K562 (cell line): ENCODE measurements at regions not wholly inside any gene's neighbourhood (a gene's known extent, or its start where the extent isn't known, plus 50 kb on each side); places are given as distances from the start of the nearest gene placed in this dataset.
"Not testable (repeated sequence)": the region's sequence is repeated elsewhere in the genome, so short reads cannot be mapped to it uniquely, and the experiment has no call there.

Source experiments
- KLF13 ChIP-seq: fragments of 450-650 bp; IDR thresholded peaks from 2 replicates; pipeline ENCODE4 v1.6.1; 2016; ENCODE audit warnings: missing genetic modification characterization, low read depth, mild to moderate bottlenecking, missing compliant biosample characterization, moderate library complexity, borderline replicate concordance
- TAF1 ChIP-seq: IDR thresholded peaks from 2 replicates; pipeline ENCODE4 v1.6.1; 2011; ENCODE audit warnings: mild to moderate bottlenecking, low read length, moderate library complexity; ENCODE audit not compliant: insufficient read depth, control insufficient read depth, severe bottlenecking; ENCODE audit errors: extremely low read depth
- ZFP1 ChIP-seq: fragments of 450-650 bp; formaldehyde crosslinking; IDR thresholded peaks from 2 replicates; pipeline ENCODE4 v1.4.0; 2020; ENCODE audit warnings: mild to moderate bottlenecking, mixed read lengths
- ZNF12 ChIP-seq: sonication (generic); formaldehyde crosslinking; IDR thresholded peaks from 2 replicates; pipeline ENCODE4 v1.4.0; 2020; ENCODE audit warnings: mild to moderate bottlenecking, missing genetic modification reagents
- ZNF24 ChIP-seq: fragments of 450-650 bp; IDR thresholded peaks from 2 replicates; pipeline ENCODE4 v1.6.1; 2016
- TF ChIP-seq, protein P1 (sequence below), 3 experiments: IDR thresholded peaks in 2 of 3; conservative IDR thresholded peaks in 1 of 3; 2 replicates each; pipeline ENCODE4 v1.5.1; 2011 to 2012; ENCODE audit warnings: low read length in 3 of 3, mild to moderate bottlenecking in 3 of 3, control low read depth in 2 of 3, improper control_type of control experiment in 1 of 3, inconsistent platforms in 1 of 3, low read depth in 1 of 3, mixed read lengths in 1 of 3, moderate library complexity in 1 of 3; ENCODE audit not compliant: insufficient read depth in 2 of 3
- TF ChIP-seq, protein P2 (sequence below): fragments of 450-650 bp; conservative IDR thresholded peaks from 2 replicates; pipeline ENCODE4 v1.6.1; 2016; ENCODE audit warnings: missing genetic modification characterization, low read depth, mild to moderate bottlenecking, control low read depth, missing compliant biosample characterization

DNA sequence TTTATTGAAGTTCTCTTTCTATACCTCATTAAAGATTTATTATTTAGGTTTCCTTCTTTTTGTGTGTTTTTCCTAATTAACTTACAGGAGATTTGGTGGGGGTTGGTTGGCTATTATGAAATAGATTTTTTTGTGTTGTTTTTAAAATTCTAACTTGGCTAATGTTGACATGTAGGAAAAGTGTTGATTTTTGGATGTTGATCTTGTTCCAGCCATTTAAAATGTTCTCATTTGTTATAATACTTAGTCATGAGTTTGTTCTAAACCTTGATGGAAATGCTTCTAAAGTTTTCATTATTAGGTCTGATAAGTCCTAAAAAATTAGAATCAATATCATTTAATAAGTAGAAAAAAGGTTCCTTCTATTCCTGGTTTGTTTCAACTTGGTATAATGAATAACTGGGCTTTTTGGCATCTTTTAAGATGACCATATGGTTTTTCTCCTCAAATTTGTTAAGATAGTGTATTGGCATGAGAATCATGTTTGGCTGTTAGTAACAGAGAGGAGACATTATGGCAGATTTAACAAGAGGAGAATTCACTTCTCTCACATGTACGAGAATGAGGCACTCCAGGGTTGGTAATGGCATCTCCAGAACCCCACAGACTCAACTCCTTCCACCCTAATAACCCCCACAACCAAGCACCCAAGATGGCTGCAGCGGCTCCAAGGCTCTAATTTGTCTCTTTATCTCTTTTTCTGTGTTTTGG, 104.1 kb downstream of the ARHGAP11B start:
- TF ChIP-seq TAF1; ZNF12; KLF13 (tag); ZNF24; ZFP1 (CRISPR knock-in tag): not testable (repeated sequence)
- TF ChIP-seq, protein P1, sequence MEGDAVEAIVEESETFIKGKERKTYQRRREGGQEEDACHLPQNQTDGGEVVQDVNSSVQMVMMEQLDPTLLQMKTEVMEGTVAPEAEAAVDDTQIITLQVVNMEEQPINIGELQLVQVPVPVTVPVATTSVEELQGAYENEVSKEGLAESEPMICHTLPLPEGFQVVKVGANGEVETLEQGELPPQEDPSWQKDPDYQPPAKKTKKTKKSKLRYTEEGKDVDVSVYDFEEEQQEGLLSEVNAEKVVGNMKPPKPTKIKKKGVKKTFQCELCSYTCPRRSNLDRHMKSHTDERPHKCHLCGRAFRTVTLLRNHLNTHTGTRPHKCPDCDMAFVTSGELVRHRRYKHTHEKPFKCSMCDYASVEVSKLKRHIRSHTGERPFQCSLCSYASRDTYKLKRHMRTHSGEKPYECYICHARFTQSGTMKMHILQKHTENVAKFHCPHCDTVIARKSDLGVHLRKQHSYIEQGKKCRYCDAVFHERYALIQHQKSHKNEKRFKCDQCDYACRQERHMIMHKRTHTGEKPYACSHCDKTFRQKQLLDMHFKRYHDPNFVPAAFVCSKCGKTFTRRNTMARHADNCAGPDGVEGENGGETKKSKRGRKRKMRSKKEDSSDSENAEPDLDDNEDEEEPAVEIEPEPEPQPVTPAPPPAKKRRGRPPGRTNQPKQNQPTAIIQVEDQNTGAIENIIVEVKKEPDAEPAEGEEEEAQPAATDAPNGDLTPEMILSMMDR (IDR thresholded peaks at IDR 0.05 in 2 of 3, conservative IDR thresholded peaks at IDR 0.05 in 1 of 3; ENCODE audit: insufficient read depth in 2 of 3, low read depth in 1 of 3, low read length in 3 of 3) = not testable (repeated sequence)
- TF ChIP-seq, protein P2, sequence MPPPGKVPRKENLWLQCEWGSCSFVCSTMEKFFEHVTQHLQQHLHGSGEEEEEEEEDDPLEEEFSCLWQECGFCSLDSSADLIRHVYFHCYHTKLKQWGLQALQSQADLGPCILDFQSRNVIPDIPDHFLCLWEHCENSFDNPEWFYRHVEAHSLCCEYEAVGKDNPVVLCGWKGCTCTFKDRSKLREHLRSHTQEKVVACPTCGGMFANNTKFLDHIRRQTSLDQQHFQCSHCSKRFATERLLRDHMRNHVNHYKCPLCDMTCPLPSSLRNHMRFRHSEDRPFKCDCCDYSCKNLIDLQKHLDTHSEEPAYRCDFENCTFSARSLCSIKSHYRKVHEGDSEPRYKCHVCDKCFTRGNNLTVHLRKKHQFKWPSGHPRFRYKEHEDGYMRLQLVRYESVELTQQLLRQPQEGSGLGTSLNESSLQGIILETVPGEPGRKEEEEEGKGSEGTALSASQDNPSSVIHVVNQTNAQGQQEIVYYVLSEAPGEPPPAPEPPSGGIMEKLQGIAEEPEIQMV (tag) = not testable (repeated sequence)
